A673 (cell line): ENCODE measurements at regions not wholly inside any gene's neighbourhood (a gene's known extent, or its start where the extent isn't known, plus 50 kb on each side); places are given as distances from the start of the nearest gene placed in this dataset.

Source experiments
- BruUV-seq: library from RNA; stranded (reverse); fragments of 400-500 nt; replicated peaks from 2 replicates; lab custom pipeline; 2021; lab: Mats Ljungman, UMichigan
- CTCF ChIA-PET: fragments of 300-600 bp; sonication (Branson Sonifier 250); formaldehyde crosslinking; loops from one replicate; lab custom pipeline; 2022; ENCODE audit warnings: antibody characterized with exemption; lab: Charles Lee
- POLR2A ChIA-PET: fragments of 300-600 bp; sonication (Branson Sonifier 250); formaldehyde crosslinking; loops from one replicate; lab custom pipeline; 2022; ENCODE audit warnings: antibody characterized with exemption; ENCODE audit not compliant: low non-redundant PET; lab: Charles Lee
- DNase-seq: peaks from one replicate; pipeline ENCODE4 v3.0.0-alpha.2; 2015; ENCODE audit warnings: low spot score
- H3K27ac ChIP-seq: fragments of 200-600 bp; sonication (generic); 2 replicates; pipeline ENCODE4 v1.5.1; 2016; ENCODE audit warnings: mixed run types, low read depth, mild to moderate bottlenecking, mixed read lengths, antibody characterized with exemption, low read length; ENCODE audit not compliant: poor library complexity, severe bottlenecking
- H3K27me3 ChIP-seq: fragments of 200-600 bp; sonication (generic); replicated peaks from 2 replicates; pipeline ENCODE4 v1.6.1; 2017; ENCODE audit warnings: mixed run types, low read depth, mild to moderate bottlenecking, mixed read lengths, antibody characterized with exemption, low read length; ENCODE audit not compliant: insufficient read depth, poor library complexity
- H3K36me3 ChIP-seq: fragments of 200-600 bp; sonication (generic); 2 replicates; pipeline ENCODE4 v1.6.1; 2016; ENCODE audit warnings: mixed run types, mild to moderate bottlenecking, mixed read lengths, antibody characterized with exemption, low read length; ENCODE audit not compliant: insufficient read depth, poor library complexity, severe bottlenecking
- H3K4me1 ChIP-seq: fragments of 200-600 bp; sonication (generic); 2 replicates; pipeline ENCODE4 v1.6.1; 2017; ENCODE audit warnings: mixed run types, mild to moderate bottlenecking, mixed read lengths, antibody characterized with exemption, low read length; ENCODE audit not compliant: insufficient read depth, poor library complexity, severe bottlenecking
- H3K4me3 ChIP-seq: fragments of 200-600 bp; sonication (generic); 2 replicates; pipeline ENCODE4 v1.5.1; 2016; ENCODE audit warnings: low read depth, mixed run types, mild to moderate bottlenecking, mixed read lengths, low read length; ENCODE audit not compliant: poor library complexity, severe bottlenecking
- H3K9me3 ChIP-seq: fragments of 200-600 bp; sonication (generic); 2 replicates; pipeline ENCODE4 v1.6.1; 2016; ENCODE audit warnings: mixed run types, low read depth, mild to moderate bottlenecking, mixed read lengths, antibody characterized with exemption, low read length; ENCODE audit not compliant: poor library complexity, severe bottlenecking
- EZH2 ChIP-seq: fragments of 200-600 bp; sonication (generic); IDR thresholded peaks from 2 replicates; pipeline ENCODE4 v1.6.1; 2017; ENCODE audit warnings: borderline replicate concordance, low read depth, mild to moderate bottlenecking, mixed read lengths, antibody characterized with exemption, low read length; ENCODE audit not compliant: poor library complexity, severe bottlenecking
- intact Hi-C: fragments of 100-400 bp; cut with micrococcal nuclease; formaldehyde crosslinking; loops from one replicate; pipeline ENCODE4 v1.10.0; 2022; ENCODE audit not compliant: unreplicated experiment
- TF ChIP-seq, protein P1 (sequence below): fragments of 300-800, 200-600 bp; sonication (generic); conservative IDR thresholded peaks from 2 replicates; pipeline ENCODE4 v1.5.1; 2017; ENCODE audit warnings: low read depth, mild to moderate bottlenecking, antibody characterized with exemption, low read length, moderate library complexity, mixed read lengths

DNA sequence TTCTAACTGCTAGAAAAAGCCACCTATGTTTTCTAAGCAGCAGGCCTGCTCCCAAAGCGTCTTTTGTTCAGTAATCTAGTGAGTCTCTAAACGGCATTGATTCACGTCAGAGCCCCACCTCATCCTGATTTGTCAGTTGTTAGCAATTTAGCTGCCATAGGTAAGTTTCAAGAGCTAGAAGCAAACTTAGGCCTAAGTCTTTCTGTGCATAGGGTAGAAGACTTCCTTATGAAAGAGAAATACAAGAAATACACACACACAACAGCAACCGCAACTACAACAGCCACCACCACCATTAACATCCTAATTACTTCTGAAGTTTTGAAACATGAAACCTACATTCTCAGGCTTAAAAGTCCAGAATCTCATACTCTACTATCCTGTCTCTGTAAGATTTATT lies 531.1 kb upstream of the SPANXN1 start:
- intact Hi-C loops, result no loop called here
- no peak overlapping the region for H3K27ac ChIP-seq
- H3K27me3 ChIP-seq, result no peaks in the 10 kb centered on the region
- no peaks in the 10 kb centered on the region for H3K4me1 ChIP-seq
- TF ChIP-seq, protein P1, sequence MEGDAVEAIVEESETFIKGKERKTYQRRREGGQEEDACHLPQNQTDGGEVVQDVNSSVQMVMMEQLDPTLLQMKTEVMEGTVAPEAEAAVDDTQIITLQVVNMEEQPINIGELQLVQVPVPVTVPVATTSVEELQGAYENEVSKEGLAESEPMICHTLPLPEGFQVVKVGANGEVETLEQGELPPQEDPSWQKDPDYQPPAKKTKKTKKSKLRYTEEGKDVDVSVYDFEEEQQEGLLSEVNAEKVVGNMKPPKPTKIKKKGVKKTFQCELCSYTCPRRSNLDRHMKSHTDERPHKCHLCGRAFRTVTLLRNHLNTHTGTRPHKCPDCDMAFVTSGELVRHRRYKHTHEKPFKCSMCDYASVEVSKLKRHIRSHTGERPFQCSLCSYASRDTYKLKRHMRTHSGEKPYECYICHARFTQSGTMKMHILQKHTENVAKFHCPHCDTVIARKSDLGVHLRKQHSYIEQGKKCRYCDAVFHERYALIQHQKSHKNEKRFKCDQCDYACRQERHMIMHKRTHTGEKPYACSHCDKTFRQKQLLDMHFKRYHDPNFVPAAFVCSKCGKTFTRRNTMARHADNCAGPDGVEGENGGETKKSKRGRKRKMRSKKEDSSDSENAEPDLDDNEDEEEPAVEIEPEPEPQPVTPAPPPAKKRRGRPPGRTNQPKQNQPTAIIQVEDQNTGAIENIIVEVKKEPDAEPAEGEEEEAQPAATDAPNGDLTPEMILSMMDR, result no peak
- TF ChIP-seq EZH2, result no peak
- ChIA-PET POLR2A (no interaction called here), CTCF (no interaction called here)
- H3K36me3 ChIP-seq, result no peaks in the 10 kb centered on the region
- BruUV-seq, result no TSS peak
- no peak overlapping the region for H3K4me3 ChIP-seq
- DNase-seq, result no peak
- no peaks in the 10 kb centered on the region for H3K9me3 ChIP-seq

DNA sequence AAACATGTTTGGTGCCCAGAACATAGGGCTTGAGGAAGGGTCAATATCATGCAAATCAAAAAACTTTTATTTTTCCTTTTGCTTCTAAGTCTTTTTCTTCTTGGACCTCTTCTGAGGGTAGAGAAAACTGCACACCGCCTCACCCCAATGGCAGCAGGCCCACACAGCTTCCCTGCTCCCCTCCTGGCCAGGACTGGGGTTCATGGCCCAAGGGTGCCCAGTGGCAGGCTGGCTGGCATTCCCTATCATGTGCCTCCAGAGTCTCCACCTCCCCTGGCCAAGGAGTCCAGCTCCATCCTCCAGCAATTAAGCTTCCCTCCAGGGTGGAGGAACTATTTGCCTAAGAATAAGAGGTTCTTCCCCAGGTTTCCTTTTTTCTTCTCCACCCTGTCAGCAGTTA lies 529.6 kb upstream of the SPANXN1 start:
- TF ChIP-seq EZH2, result no peak
- TF ChIP-seq, protein P1, result no peak
- Histone ChIP-seq H3K36me3 (no peaks in the 10 kb centered on the region), H3K27me3 (no peaks in the 10 kb centered on the region), H3K4me1 (no peaks in the 10 kb centered on the region), H3K4me3 (no peak overlapping the region), H3K9me3 (peaks cover under 1% of the 10 kb centered on the region), H3K27ac (no peak overlapping the region)
- POLR2A ChIA-PET, result no interaction called here
- CTCF ChIA-PET, result no interaction called here
- intact Hi-C loops, result no loop called here
- no TSS peak for BruUV-seq
- DNase-seq, result no peak

DNA sequence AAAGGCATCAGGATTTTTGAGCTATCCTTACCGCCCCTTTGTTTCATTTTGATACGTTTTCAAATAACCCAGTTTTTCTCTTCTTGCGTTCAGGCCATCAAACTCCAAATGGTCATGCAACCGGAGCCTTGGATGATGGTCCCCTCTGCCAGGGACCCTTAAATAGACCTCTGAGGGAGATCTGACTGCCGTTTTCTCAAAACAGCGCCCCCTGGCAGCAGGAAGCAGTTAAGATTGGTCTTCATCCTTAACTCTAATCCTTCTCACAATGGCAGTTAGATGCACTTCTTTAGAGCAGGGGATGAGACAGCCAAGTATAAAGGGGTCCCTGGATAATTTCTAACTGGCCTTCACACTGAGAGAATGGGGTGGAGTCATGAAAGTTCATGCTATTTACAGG lies 525.0 kb upstream of the SPANXN1 start:
- no TSS peak for BruUV-seq
- no peaks in the 10 kb centered on the region for H3K36me3 ChIP-seq
- ChIA-PET POLR2A (no interaction called here), CTCF (no interaction called here)
- peak; percentile 1 for DNase-seq
- no peaks in the 10 kb centered on the region for H3K4me1 ChIP-seq
- H3K27me3 ChIP-seq, result no peaks in the 10 kb centered on the region
- TF ChIP-seq EZH2, result no peak
- TF ChIP-seq, protein P1, result peak; percentile 33; the same call in 1 of the 2 replicates
- no peak overlapping the region for H3K27ac ChIP-seq
- no peak overlapping the region for H3K4me3 ChIP-seq
- intact Hi-C loops, result no loop called here
- peaks cover 14% of the 10 kb centered on the region for H3K9me3 ChIP-seq
